GM19240 (cell line): ENCODE measurements at regions not wholly inside any gene's neighbourhood (a gene's known extent, or its start where the extent isn't known, plus 50 kb on each side); places are given as distances from the start of the nearest gene placed in this dataset.
A peak's percentile ranks its signal among the peaks of the same experiment; 100 is the strongest.
"Not testable (repeated sequence)": the region's sequence is repeated elsewhere in the genome, so short reads cannot be mapped to it uniquely, and the experiment has no call there.

Experiments used
- DNase-seq: peaks from one replicate; pipeline ENCODE4 v3.0.0; 2011; ENCODE audit warnings: low spot score; ENCODE audit not compliant: insufficient read length

GRCh38 chr7:51389952-51390351 lies 73.3 kb upstream of the COBL start:
- not testable (repeated sequence) for DNase-seq

GRCh38 chr7:51389216-51389812 lies 72.7 kb upstream of the COBL start:
- not testable (repeated sequence) for DNase-seq

- not testable (repeated sequence) for DNase-seq
Observed at GRCh38 chr7:51388241-51388640, 71.6 kb upstream of the COBL start.

DNA sequence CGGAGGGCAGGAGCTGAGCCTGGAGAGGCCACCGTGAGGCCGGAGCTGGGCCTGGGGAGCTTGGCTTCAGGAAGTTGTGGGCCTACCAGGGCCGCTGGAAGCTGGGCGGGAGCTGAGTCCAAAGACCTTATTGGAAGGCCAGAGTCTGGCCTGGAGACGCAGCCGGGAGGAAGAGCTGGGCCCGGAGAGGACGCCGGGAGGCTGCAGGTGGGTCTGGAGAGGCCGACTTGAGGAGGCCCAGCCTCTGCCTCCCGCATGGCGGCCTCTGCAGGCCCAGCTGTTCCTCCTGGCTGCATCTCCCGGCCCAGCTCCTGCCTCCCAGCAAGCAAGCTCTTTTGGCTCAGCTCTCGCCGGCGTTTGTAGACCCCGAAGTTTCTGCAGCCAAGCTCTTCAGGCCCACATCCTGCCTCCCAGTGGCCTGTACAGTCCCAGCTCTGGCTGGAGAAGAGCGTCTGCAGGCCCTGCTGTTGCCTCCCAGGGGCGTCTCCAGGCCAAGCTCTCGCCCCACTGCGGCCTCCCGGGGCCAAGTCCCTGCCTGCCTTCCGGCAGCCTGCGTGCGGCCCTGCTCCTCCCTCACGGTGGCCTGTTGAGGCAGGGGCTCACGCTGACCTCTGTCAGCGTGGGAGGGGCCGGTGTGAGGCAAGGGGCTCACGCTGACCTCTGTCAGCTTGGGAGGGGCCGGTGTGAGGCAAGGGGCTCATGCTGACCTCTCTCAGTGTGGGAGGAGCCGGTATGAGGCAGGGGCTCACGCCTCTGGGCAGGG lies 70.4 kb upstream of the COBL start:
- not testable (repeated sequence) for DNase-seq

- not testable (repeated sequence) for DNase-seq
Observed at GRCh38 chr7:51386184-51386583, 69.6 kb upstream of the COBL start.

DNA sequence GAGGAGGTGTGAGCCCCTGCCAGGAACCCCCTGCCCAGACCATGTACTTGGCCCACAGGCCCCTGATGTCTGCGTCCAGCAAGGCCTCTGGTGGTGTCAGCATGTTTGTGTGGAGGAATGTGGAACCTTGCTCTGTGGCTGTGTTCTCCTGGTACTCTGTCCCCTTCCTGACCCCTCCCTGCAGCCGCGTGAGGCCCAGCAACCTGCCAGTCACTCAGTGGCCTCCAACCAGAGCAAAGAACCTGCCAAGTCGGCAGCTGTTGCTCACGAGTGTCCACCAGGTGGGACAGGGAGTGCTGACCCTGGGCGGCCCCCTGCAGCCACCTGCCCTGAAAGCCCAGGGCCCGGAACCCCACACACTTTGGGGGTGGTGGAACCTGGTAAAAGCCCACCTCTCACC lies 65.6 kb upstream of the COBL start:
- DNase-seq, result not testable (repeated sequence)

DNA sequence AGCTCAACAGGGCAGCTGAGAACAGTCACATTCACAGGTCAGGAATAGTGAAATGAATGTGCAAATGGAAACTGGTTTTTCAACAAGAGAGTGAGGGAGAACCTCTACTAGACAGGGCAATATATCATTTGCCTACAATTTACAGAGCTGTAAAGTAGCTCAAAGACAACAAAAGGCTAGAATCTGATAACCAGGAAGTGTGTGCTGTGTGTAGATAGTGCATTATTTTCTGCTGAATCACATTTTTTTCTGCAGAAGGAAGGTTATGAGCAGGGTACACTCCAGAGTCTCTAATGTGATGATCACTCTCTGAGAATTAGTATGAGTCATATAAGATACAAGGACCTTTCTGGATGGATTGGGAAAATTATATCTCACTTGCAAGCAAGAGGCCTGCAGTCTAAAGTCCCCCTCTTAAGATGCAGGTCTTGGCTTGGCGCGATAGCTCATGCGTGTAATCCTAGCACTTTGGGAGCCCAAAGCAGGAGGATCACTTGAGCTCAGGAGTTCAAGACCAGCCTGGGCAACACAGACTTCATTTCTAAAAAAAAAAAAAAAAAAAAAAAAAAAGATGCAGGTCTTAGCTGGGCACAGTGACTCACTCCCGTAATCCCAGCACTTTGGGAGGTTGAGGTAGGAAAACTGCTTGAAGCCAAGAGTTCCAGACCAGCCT lies 59.9 kb upstream of the COBL start:
- DNase-seq, result no peak

- DNase-seq, result no peak
Observed at GRCh38 chr7:51374936-51375335, 58.3 kb upstream of the COBL start.

DNA sequence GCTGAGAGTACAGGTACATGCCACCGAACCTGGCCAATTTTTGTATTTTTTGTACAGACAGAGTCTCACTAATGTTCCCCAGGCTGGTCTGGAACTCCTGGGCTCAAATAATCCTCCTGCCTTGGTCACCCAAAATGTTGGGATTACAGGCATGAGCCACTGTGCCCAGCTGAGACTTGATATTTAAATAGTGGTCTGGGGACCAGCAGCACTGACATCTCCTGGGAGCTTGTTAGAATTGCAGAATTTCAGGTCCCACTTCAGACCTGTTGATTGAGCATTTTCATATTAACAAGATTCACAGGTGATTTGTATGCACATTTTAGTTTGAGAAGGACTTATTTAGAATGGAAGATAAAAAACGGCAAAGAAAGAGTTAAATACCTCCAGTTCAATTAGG lies 57.0 kb upstream of the COBL start:
- not testable (repeated sequence) for DNase-seq

- no peak for DNase-seq
Observed at GRCh38 chr7:51369746-51370145, 53.1 kb upstream of the COBL start.

DNA sequence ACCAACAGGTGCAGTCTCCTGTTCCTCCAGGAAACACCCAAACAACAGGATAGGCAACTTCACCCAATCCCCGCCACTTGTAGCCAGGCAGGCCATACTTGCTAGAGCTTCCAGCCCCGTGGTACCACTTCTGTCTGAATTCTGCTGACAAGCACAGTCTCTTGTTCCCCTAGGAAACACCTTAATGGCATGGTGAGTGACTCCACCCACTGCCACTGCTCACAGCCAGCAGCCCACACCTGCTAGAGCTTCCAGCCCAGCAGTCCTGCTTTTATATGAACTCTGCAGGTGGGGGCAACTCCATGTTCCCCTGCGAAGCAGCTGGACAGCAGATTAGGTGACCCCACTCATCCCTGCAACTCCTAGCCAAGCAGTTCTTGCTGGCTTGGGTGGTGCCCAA lies 52.6 kb upstream of the COBL start:
- not testable (repeated sequence) for DNase-seq

DNA sequence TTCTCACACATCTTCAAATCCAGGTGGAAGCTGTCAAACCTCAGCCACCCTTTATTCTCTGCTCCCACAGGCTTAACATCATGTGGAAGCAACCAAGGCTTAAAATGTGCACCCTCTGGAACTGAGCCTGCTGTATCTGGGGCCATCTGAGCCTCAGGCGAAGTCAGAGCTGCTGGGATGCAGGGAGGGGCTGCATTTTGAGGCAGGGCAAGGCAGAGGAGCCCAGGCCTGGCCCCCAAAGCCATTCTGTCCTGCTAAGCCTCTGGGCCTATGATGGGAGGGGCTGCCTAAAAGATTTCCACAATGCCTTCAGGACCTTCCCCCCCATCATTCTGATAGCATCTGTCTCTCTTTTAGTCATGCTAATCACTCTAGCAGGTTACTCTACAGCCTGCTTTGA lies 51.7 kb upstream of the COBL start:
- DNase-seq, result no peak

DNA sequence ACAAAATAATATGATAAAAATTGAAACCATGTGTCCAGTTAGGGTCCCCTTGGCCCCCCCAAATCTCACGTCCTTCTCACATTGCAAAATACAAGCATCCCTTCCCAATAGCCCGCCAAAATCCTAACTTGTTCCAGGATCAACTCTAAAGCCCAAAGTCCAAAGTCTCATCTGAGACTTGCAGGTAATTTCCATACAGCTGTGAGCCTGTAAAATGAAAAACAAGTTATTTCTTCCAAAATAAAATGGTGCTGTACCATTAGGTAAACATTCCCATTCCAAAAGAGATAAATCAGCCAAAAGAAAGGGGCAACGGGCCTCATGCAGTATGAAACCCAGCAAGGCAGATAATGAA lies 51.0 kb upstream of the COBL start:
- no peak for DNase-seq

GRCh38 chr7:51366930-51367613 lies 50.5 kb upstream of the COBL start:
- DNase-seq, result peak; percentile 38
